Neural progenitor cell (in vitro differentiated cells): ENCODE measurements at regions not wholly inside any gene's neighbourhood (a gene's known extent, or its start where the extent isn't known, plus 50 kb on each side); places are given as distances from the start of the nearest gene placed in this dataset.

Source experiments
- CTCF ChIP-seq: fragments of 200-600 bp; sonication (generic); IDR thresholded peaks from 2 replicates; pipeline ENCODE4 v1.5.1; 2017; ENCODE audit warnings: antibody characterized with exemption, mild to moderate bottlenecking
- EZH2phosphoT487 ChIP-seq: fragments of 200-600 bp; sonication (generic); IDR thresholded peaks from 2 replicates; pipeline ENCODE4 v1.6.1; 2017; ENCODE audit warnings: antibody characterized with exemption

- TF ChIP-seq CTCF (no peak), EZH2phosphoT487 (no peak)
Observed at GRCh38 chr7:24463474-24463873, 109.8 kb upstream of the PALS2 start.
